Endothelial cell (in vitro differentiated cells): ENCODE measurements at regions not wholly inside any gene's neighbourhood (a gene's known extent, or its start where the extent isn't known, plus 50 kb on each side); places are given as distances from the start of the nearest gene placed in this dataset.

Experiments used
- DNase-seq: peaks from one replicate; pipeline ENCODE4 v3.0.0; 2021; ENCODE audit warnings: low spot score
- H3K27ac Mint-ChIP-seq: one replicate; pipeline ENCODE4 v1.8.0; 2021; ENCODE audit warnings: mixed read lengths, inconsistent platforms; ENCODE audit not compliant: unreplicated experiment
- H3K27me3 Mint-ChIP-seq: one replicate; pipeline ENCODE4 v1.8.0; 2021; ENCODE audit warnings: mild to moderate bottlenecking, moderate library complexity, mixed read lengths, inconsistent platforms; ENCODE audit not compliant: unreplicated experiment
- H3K36me3 Mint-ChIP-seq: one replicate; pipeline ENCODE4 v1.8.0; 2021; ENCODE audit warnings: mild to moderate bottlenecking, low read depth, mixed read lengths, inconsistent platforms; ENCODE audit not compliant: unreplicated experiment
- H3K4me1 Mint-ChIP-seq: one replicate; pipeline ENCODE4 v1.8.0; 2021; ENCODE audit warnings: mild to moderate bottlenecking, mixed read lengths, inconsistent platforms; ENCODE audit not compliant: unreplicated experiment
- H3K4me3 Mint-ChIP-seq: one replicate; pipeline ENCODE4 v1.8.0; 2021; ENCODE audit warnings: mild to moderate bottlenecking, mixed read lengths, inconsistent platforms; ENCODE audit not compliant: unreplicated experiment
- H3K9me3 Mint-ChIP-seq: one replicate; pipeline ENCODE4 v1.8.0; 2021; ENCODE audit warnings: mixed read lengths, inconsistent platforms; ENCODE audit not compliant: unreplicated experiment
- CTCF ChIP-seq: fragments of 200-600 bp; sonication (generic); IDR thresholded peaks from one replicate; pipeline ENCODE4 v1.5.0; 2021; ENCODE audit warnings: antibody characterized with exemption; ENCODE audit not compliant: unreplicated experiment

GRCh38 chr1:208537198-208537597, 293.0 kb upstream of the PLXNA2 start:
- H3K4me3 Mint-ChIP-seq, result no peak overlapping the region
- no peak overlapping the region for H3K27ac Mint-ChIP-seq
- no peaks in the 10 kb centered on the region for H3K36me3 Mint-ChIP-seq
- no peak for DNase-seq
- H3K4me1 Mint-ChIP-seq, result peaks cover 23% of the 10 kb centered on the region
- no peaks in the 10 kb centered on the region for H3K9me3 Mint-ChIP-seq
- peaks cover 5% of the 10 kb centered on the region for H3K27me3 Mint-ChIP-seq
- TF ChIP-seq CTCF, result no peak

GRCh38 chr1:208538078-208538477, 293.9 kb upstream of the PLXNA2 start:
- Mint-ChIP-seq H3K4me3 (no peak overlapping the region), H3K36me3 (no peaks in the 10 kb centered on the region), H3K27me3 (peaks cover 3% of the 10 kb centered on the region), H3K27ac (no peak overlapping the region), H3K4me1 (peaks cover 16% of the 10 kb centered on the region), H3K9me3 (no peaks in the 10 kb centered on the region)
- TF ChIP-seq CTCF, result no peak
- no peak for DNase-seq

- no peak overlapping the region for H3K27ac Mint-ChIP-seq
- no peak for DNase-seq
- H3K36me3 Mint-ChIP-seq, result no peaks in the 10 kb centered on the region
- peaks cover 3% of the 10 kb centered on the region for H3K27me3 Mint-ChIP-seq
- H3K9me3 Mint-ChIP-seq, result no peaks in the 10 kb centered on the region
- H3K4me1 Mint-ChIP-seq, result peaks cover 16% of the 10 kb centered on the region
- TF ChIP-seq CTCF, result no peak
- no peak overlapping the region for H3K4me3 Mint-ChIP-seq
These were observed 294.4 kb upstream of the PLXNA2 start for GRCh38 chr1:208538587-208538986.

- Mint-ChIP-seq H3K9me3 (no peaks in the 10 kb centered on the region), H3K27me3 (peaks cover 3% of the 10 kb centered on the region), H3K27ac (no peak overlapping the region), H3K4me3 (no peak overlapping the region), H3K4me1 (peaks cover 16% of the 10 kb centered on the region), H3K36me3 (no peaks in the 10 kb centered on the region)
- DNase-seq, result no peak
- no peak for TF ChIP-seq CTCF
These were observed 296.5 kb upstream of the PLXNA2 start for GRCh38 chr1:208540724-208541123.

GRCh38 chr1:208541225-208541855, 297.2 kb upstream of the PLXNA2 start:
- H3K27me3 Mint-ChIP-seq, result peaks cover 3% of the 10 kb centered on the region
- no peak for DNase-seq
- peaks cover 12% of the 10 kb centered on the region for H3K4me1 Mint-ChIP-seq
- no peaks in the 10 kb centered on the region for H3K9me3 Mint-ChIP-seq
- no peaks in the 10 kb centered on the region for H3K36me3 Mint-ChIP-seq
- no peak overlapping the region for H3K27ac Mint-ChIP-seq
- TF ChIP-seq CTCF, result no peak
- no peak overlapping the region for H3K4me3 Mint-ChIP-seq
